Mesodermal cell (in vitro differentiated cells): ENCODE measurements at regions not wholly inside any gene's neighbourhood (a gene's known extent, or its start where the extent isn't known, plus 50 kb on each side); places are given as distances from the start of the nearest gene placed in this dataset.

Source experiments
- H3K27ac ChIP-seq: 2 replicates; pipeline ENCODE4 v1.7.0; 2013; ENCODE audit warnings: mild to moderate bottlenecking, low read depth, low read length, moderate library complexity; ENCODE audit not compliant: severe bottlenecking
- H3K36me3 ChIP-seq: 2 replicates; pipeline ENCODE4 v1.7.1; 2013; ENCODE audit warnings: mild to moderate bottlenecking, low read length, moderate library complexity; ENCODE audit not compliant: control insufficient read depth, insufficient read depth
- H3K4me1 ChIP-seq: one replicate; pipeline ENCODE4 v1.7.1; 2013; ENCODE audit warnings: mild to moderate bottlenecking, low read length; ENCODE audit not compliant: insufficient read depth, control insufficient read depth, poor library complexity, severe bottlenecking
- H3K4me3 ChIP-seq: 2 replicates; pipeline ENCODE4 v1.7.0; 2013; ENCODE audit warnings: low read length, control low read depth, mild to moderate bottlenecking; ENCODE audit not compliant: insufficient read depth, poor library complexity, severe bottlenecking; ENCODE audit errors: extremely low read depth
- H3K9me3 ChIP-seq: 2 replicates; pipeline ENCODE4 v1.7.1; 2013; ENCODE audit warnings: mild to moderate bottlenecking, low read length, moderate library complexity; ENCODE audit not compliant: control insufficient read depth
- WGBS, 2 experiments: methylation state at CpG; one replicate each; pipeline ENCODE4 v1.1.5; 2013; ENCODE audit warnings: missing lambda C conversion rate in 2 of 2; ENCODE audit not compliant: insufficient coverage in 2 of 2; 5-methylcytosine and 5-hydroxymethylcytosine counted together

DNA sequence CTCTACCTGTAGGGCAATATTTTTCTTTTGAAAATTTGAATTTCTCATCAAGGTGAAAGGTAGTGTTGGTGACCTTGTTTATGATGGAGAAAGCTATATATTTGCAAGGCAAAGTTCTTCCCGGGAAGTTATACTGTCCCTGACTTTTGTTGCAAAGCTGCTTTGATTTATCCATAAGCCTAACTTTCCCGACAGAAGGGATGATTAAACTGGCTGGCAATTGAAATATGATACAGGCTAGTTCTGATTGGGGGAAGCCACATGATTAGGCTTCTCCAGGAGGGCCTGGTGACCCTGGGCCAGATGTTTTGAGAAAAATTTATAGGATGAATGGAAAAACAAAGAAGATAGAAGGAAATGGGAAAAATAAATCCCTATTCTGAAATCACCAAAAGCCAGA is 215.5 kb downstream of the ACTR3B start:
- Histone ChIP-seq H3K9me3 (peaks cover 7% of the 10 kb centered on the region), H3K36me3 (no peaks in the 10 kb centered on the region), H3K4me1 (no peaks in the 10 kb centered on the region), H3K4me3 (no peak overlapping the region), H3K27ac (no peak overlapping the region)
- 88 to 100% methylated on average over 1 to 2 of the region's 2 CpGs for WGBS, 2 experiments

DNA sequence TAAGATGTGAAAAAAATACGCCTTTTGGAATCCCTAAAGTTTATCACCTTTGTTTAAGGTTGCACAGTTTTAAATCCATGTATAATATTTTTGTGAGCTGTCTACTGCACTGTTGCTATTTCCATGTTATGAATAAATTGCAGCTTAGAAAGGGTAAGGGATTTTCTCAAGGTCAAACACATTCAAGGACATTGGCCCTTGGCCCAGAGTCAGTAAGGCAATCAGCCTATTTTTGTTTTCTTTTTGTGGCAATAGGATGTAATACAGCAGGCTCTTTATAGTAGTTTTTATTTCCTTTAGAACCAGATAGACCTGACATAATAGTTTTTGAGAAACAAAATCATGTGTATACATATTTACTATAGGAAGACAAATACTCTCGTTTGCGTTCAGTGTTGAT is 219.8 kb downstream of the ACTR3B start:
- Histone ChIP-seq H3K36me3 (no peaks in the 10 kb centered on the region), H3K4me1 (no peaks in the 10 kb centered on the region), H3K9me3 (no peaks in the 10 kb centered on the region), H3K4me3 (no peak overlapping the region), H3K27ac (no peak overlapping the region)
- 91 to 100% methylated on average over 1 to 2 of the region's 3 CpGs for WGBS, 2 experiments

GRCh38 chr7:152984421-152984820 is 224.9 kb downstream of the ACTR3B start:
- Histone ChIP-seq H3K9me3 (no peaks in the 10 kb centered on the region), H3K27ac (no peak overlapping the region), H3K4me1 (peaks cover 4% of the 10 kb centered on the region), H3K36me3 (no peaks in the 10 kb centered on the region), H3K4me3 (no peak overlapping the region)
- WGBS, 2 experiments, result 74 to 75% methylated on average over 3 to 4 of the region's 4 CpGs

GRCh38 chr7:152986376-152986775 is 226.8 kb downstream of the ACTR3B start:
- 62 to 77% methylated on average over 4 of the region's 4 CpGs for WGBS, 2 experiments

DNA sequence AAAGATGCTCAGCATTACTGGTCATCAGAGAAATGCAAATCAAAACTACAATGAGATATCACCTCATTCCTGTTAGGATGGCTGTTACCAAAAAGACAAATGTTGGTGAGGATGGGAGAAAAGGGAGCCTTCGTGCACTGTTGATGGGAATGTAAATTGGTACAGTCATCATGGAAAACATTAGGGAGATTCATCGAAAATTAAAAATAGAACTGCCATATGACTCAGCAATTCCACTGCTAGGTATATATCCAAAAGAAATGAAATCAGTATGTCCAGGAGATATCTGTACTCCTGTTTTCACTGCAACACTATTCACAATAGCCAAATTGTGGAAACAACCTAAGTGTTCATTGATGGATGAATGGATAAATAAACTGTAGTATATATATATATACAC is 228.1 kb downstream of the ACTR3B start:
- no peaks in the 10 kb centered on the region for H3K36me3 ChIP-seq
- H3K9me3 ChIP-seq, result no peaks in the 10 kb centered on the region
- no peak overlapping the region for H3K4me3 ChIP-seq
- H3K27ac ChIP-seq, result no peak overlapping the region
- WGBS, 2 experiments, result 93% methylated on average over 2 of the region's 2 CpGs; no CpG with 5 or more reads in 1 of the 2 experiments
- H3K4me1 ChIP-seq, result peaks cover 17% of the 10 kb centered on the region

More at GRCh38 chr7:152986376-152986775, 226.8 kb downstream of the ACTR3B start:
- Histone ChIP-seq H3K4me3 (no peak overlapping the region), H3K4me1 (peaks cover 17% of the 10 kb centered on the region), H3K27ac (no peak overlapping the region), H3K36me3 (no peaks in the 10 kb centered on the region), H3K9me3 (no peaks in the 10 kb centered on the region)

GRCh38 chr7:152989889-152990380 is 230.4 kb downstream of the ACTR3B start:
- Histone ChIP-seq H3K4me3 (no peak overlapping the region), H3K27ac (peak overlapping the region; percentile 87)

GRCh38 chr7:152998420-152998819 is 238.9 kb downstream of the ACTR3B start:
- H3K36me3 ChIP-seq, result no peaks in the 10 kb centered on the region
- H3K4me1 ChIP-seq, result no peaks in the 10 kb centered on the region
- WGBS, 2 experiments, result 89 to 100% methylated on average over 3 to 4 of the region's 4 CpGs
- H3K4me3 ChIP-seq, result no peak overlapping the region
- no peak overlapping the region for H3K27ac ChIP-seq
- peaks cover 8% of the 10 kb centered on the region for H3K9me3 ChIP-seq

More at GRCh38 chr7:152989889-152990380, 230.4 kb downstream of the ACTR3B start:
- Histone ChIP-seq H3K36me3 (no peaks in the 10 kb centered on the region), H3K9me3 (no peaks in the 10 kb centered on the region), H3K4me1 (peaks cover 17% of the 10 kb centered on the region)
- WGBS, 2 experiments, result 72 to 82% methylated on average over 6 to 7 of the region's 8 CpGs

DNA sequence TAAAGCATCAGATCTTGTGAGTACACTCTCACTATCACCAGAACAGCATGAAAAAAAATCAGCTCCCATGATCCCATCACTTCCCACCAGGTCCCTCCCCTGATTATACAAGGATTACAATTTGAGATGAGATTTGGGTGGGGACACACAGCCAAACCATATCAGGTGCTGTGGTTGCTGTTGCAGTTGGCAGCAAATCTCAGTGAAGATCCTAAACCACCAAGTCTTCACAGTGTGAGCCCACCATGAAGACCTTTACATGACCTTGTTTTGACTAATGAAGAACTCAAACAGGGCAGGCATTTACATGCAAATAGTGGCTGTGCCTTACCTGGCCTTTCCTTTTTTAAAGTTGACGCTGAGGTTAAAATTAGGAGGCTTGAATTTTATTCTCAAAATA is 242.6 kb downstream of the ACTR3B start:
- WGBS, 2 experiments, result no CpG with 5 or more reads among the region's 1 CpG
- Histone ChIP-seq H3K27ac (no peak overlapping the region), H3K4me1 (no peaks in the 10 kb centered on the region), H3K36me3 (no peaks in the 10 kb centered on the region), H3K4me3 (no peak overlapping the region), H3K9me3 (peaks cover 8% of the 10 kb centered on the region)

DNA sequence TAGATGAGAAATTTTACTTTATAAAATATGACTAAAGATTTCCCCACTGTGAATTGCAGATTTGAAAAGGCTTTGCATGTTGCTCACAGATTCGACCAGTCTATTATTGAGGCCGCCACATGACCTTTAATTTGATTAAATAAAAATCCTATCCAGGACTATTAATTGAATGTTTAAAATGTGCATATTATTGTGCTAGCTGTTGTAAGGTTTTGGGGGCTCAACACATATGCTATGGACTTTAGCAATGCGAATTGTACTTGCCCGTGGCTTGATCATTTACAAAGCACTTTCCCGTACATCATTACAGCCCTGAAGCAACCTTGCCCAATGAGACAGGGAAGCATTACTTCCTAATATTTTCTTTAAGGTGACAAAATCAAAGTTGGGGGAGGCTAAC is 243.0 kb downstream of the ACTR3B start:
- WGBS, 2 experiments, result 85 to 86% methylated on average over 2 of the region's 5 CpGs
- Histone ChIP-seq H3K9me3 (peaks cover 8% of the 10 kb centered on the region), H3K4me1 (no peaks in the 10 kb centered on the region), H3K36me3 (no peaks in the 10 kb centered on the region), H3K27ac (no peak overlapping the region), H3K4me3 (no peak overlapping the region)

- Histone ChIP-seq H3K27ac (no peak overlapping the region), H3K4me3 (no peak overlapping the region), H3K36me3 (no peaks in the 10 kb centered on the region), H3K4me1 (no peaks in the 10 kb centered on the region), H3K9me3 (peaks cover 8% of the 10 kb centered on the region)
- 81 to 89% methylated on average over 12 to 14 of the region's 14 CpGs for WGBS, 2 experiments
Measured at GRCh38 chr7:153004341-153004740, 244.8 kb downstream of the ACTR3B start.

- Histone ChIP-seq H3K36me3 (no peaks in the 10 kb centered on the region), H3K9me3 (peaks cover 3% of the 10 kb centered on the region), H3K4me3 (no peak overlapping the region), H3K4me1 (no peaks in the 10 kb centered on the region), H3K27ac (no peak overlapping the region)
- WGBS, 2 experiments, result 62 to 69% methylated on average over 6 of the region's 10 CpGs
Measured at GRCh38 chr7:153005750-153006435, 246.3 kb downstream of the ACTR3B start.
